Lower leg skin (tissue), 4 donors: ENCODE measurements at regions not wholly inside any gene's neighbourhood (a gene's known extent, or its start where the extent isn't known, plus 50 kb on each side); places are given as distances from the start of the nearest gene placed in this dataset.

Experiments
- DNase-seq, 2 donors: peaks; one replicate each; pipeline ENCODE4 v3.0.0-alpha.2; 2019; ENCODE audit warnings: low spot score in 2 of 2
- H3K4me3 ChIP-seq: fragments of 200-600 bp; sonication (generic); 2 replicates; pipeline ENCODE4 v1.5.1; 2017; ENCODE audit warnings: mild to moderate bottlenecking, low read depth; ENCODE audit not compliant: poor library complexity, severe bottlenecking
- CTCF ChIP-seq, 3 donors: fragments of 450-650 bp; IDR thresholded peaks; one replicate each; pipeline ENCODE4 v1.5.1; 2016; ENCODE audit warnings: antibody characterized with exemption in 3 of 3, mild to moderate bottlenecking in 3 of 3, moderate library complexity in 2 of 3
- POLR2A ChIP-seq, 2 donors: fragments of 450-650 bp; IDR thresholded peaks; one replicate each; pipeline ENCODE4 v1.6.1; 2016 to 2017; ENCODE audit warnings: antibody characterized with exemption in 2 of 2, mild to moderate bottlenecking in 1 of 2, moderate library complexity in 1 of 2
- WGBS, 2 donors: methylation state at CpG; one replicate each; pipeline ENCODE4 v1.1.5; 2018; 5-methylcytosine and 5-hydroxymethylcytosine counted together
- intact Hi-C: fragments of 100-400 bp; cut with DNase I; formaldehyde crosslinking; loops from one replicate; pipeline ENCODE4 v1.15.0; 2023; ENCODE audit warnings: low total_unique reads

GRCh38 chr5:104071887-104072286 lies 509.3 kb upstream of the NUDT12 start:
- 73 to 82% methylated on average over 2 of the region's 2 CpGs for WGBS, 2 donors
- TF ChIP-seq POLR2A (IDR thresholded peaks at IDR 0.05) (no peak), CTCF (IDR thresholded peaks at IDR 0.05) (no peak)
- no peak overlapping the region for H3K4me3 ChIP-seq
- intact Hi-C loops = no loop called here
- DNase-seq = no peak

GRCh38 chr5:104062621-104063377 lies 500.2 kb upstream of the NUDT12 start:
- 56 to 60% methylated on average over 9 of the region's 9 CpGs for WGBS, 2 donors
- intact Hi-C loops = no loop called here
- DNase-seq = no peak
- TF ChIP-seq CTCF (IDR thresholded peaks at IDR 0.05) (no peak), POLR2A (IDR thresholded peaks at IDR 0.05) (no peak)
- H3K4me3 ChIP-seq = no peak overlapping the region

GRCh38 chr5:104061707-104062106 lies 499.1 kb upstream of the NUDT12 start:
- TF ChIP-seq CTCF (IDR thresholded peaks at IDR 0.05) (no peak), POLR2A (IDR thresholded peaks at IDR 0.05) (no peak)
- intact Hi-C loops = no loop called here
- WGBS, 2 donors = 67 to 73% methylated on average over 3 of the region's 3 CpGs
- no peak overlapping the region for H3K4me3 ChIP-seq
- DNase-seq = no peak

- WGBS, 2 donors = 8 to 29% methylated on average over 2 of the region's 2 CpGs
- intact Hi-C loops = no loop called here
- H3K4me3 ChIP-seq = no peak overlapping the region
- no peak for DNase-seq
- TF ChIP-seq CTCF (IDR thresholded peaks at IDR 0.05) (no peak), POLR2A (IDR thresholded peaks at IDR 0.05) (no peak)
Observed at GRCh38 chr5:104053353-104053649, 490.7 kb upstream of the NUDT12 start.

- TF ChIP-seq POLR2A (IDR thresholded peaks at IDR 0.05) (no peak), CTCF (IDR thresholded peaks at IDR 0.05) (no peak)
- WGBS, 2 donors = 74 to 81% methylated on average over 7 of the region's 7 CpGs
- intact Hi-C loops = no loop called here
- DNase-seq = no peak
- H3K4me3 ChIP-seq = no peak overlapping the region
Observed at GRCh38 chr5:104052558-104053352, 490.2 kb upstream of the NUDT12 start.
